ENCODE measurements at regions not wholly inside any gene's neighbourhood (a gene's known extent, or its start where the extent isn't known, plus 50 kb on each side); places are given as distances from the start of the nearest gene placed in this dataset.

DNA sequence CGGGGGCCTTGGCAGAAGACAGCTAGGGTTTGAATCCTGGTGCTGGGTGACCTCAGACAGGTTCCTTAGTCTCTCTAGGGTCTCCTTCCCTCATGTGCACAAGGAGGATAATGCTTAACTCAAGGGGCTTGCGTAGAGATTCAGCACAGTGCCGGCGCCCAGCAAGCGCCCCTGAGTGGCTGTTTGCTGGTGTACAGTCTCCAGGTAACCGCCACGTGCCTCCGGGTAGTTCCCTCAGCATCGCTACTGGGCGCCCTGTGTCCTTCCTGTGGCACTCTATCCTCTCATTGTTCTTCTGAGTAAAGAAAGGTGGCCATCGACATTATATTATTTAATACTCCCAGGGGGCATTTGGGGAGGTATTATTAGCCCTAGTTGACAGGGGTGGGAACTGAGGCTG, 80.9 kb downstream of the NENF start:
- no peak for TF ChIP-seq POLR2AphosphoS5 (IDR thresholded peaks at IDR 0.05; ENCODE audit: insufficient read depth, low read depth, low read length)
- TF ChIP-seq, protein P1, sequence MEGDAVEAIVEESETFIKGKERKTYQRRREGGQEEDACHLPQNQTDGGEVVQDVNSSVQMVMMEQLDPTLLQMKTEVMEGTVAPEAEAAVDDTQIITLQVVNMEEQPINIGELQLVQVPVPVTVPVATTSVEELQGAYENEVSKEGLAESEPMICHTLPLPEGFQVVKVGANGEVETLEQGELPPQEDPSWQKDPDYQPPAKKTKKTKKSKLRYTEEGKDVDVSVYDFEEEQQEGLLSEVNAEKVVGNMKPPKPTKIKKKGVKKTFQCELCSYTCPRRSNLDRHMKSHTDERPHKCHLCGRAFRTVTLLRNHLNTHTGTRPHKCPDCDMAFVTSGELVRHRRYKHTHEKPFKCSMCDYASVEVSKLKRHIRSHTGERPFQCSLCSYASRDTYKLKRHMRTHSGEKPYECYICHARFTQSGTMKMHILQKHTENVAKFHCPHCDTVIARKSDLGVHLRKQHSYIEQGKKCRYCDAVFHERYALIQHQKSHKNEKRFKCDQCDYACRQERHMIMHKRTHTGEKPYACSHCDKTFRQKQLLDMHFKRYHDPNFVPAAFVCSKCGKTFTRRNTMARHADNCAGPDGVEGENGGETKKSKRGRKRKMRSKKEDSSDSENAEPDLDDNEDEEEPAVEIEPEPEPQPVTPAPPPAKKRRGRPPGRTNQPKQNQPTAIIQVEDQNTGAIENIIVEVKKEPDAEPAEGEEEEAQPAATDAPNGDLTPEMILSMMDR (IDR thresholded peaks at IDR 0.05; ENCODE audit: extremely low read depth in 1 of 2, insufficient read depth in 1 of 2, low read depth in 1 of 2, low read length in 2 of 2): no peak
- TF ChIP-seq, protein P2, sequence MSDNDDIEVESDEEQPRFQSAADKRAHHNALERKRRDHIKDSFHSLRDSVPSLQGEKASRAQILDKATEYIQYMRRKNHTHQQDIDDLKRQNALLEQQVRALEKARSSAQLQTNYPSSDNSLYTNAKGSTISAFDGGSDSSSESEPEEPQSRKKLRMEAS (IDR thresholded peaks at IDR 0.05; ENCODE audit: insufficient read depth, insufficient read length): no peak

Data from endothelial cell of umbilical vein (primary cell).